Liver (tissue), 3 donors: ENCODE measurements at regions not wholly inside any gene's neighbourhood (a gene's known extent, or its start where the extent isn't known, plus 50 kb on each side); places are given as distances from the start of the nearest gene placed in this dataset.

Experiments
- CTCF ChIP-seq: fragments of 150-350 bp; IDR thresholded peaks from 2 replicates; pipeline ENCODE4 v1.5.1; 2017; ENCODE audit warnings: improper control_type of control experiment, low read depth, low read length; ENCODE audit not compliant: missing input control
- GABPA ChIP-seq, 2 donors: IDR thresholded peaks in 1 of 2; conservative IDR thresholded peaks in 1 of 2; 2 replicates each; pipeline ENCODE4 v1.6.1; 2016; ENCODE audit warnings: antibody characterized with exemption in 2 of 2, mild to moderate bottlenecking in 1 of 2, moderate library complexity in 1 of 2
- MAX ChIP-seq: IDR thresholded peaks from 2 replicates; pipeline ENCODE4 v1.6.1; 2016; ENCODE audit warnings: antibody characterized with exemption
- RAD21 ChIP-seq, 2 donors: IDR thresholded peaks; 2 replicates each; pipeline ENCODE4 v1.6.1; 2016; ENCODE audit warnings: antibody characterized with exemption in 2 of 2, mild to moderate bottlenecking in 2 of 2
- REST ChIP-seq: IDR thresholded peaks from 2 replicates; pipeline ENCODE4 v1.6.1; 2016; ENCODE audit warnings: antibody characterized with exemption, mild to moderate bottlenecking
- YY1 ChIP-seq: IDR thresholded peaks from 2 replicates; pipeline ENCODE4 v1.6.1; 2016; ENCODE audit warnings: antibody characterized with exemption, mild to moderate bottlenecking
- donor health status: healthy.
- donor health status: healthy.

GRCh38 chr16:65984296-65984695 is 382.2 kb upstream of the CDH5 start:
- no peak for TF ChIP-seq CTCF
- TF ChIP-seq YY1, result no peak
- TF ChIP-seq REST, result no peak
- no peak for TF ChIP-seq RAD21 (IDR thresholded peaks at IDR 0.05)
- no peak for TF ChIP-seq MAX
- no peak for TF ChIP-seq GABPA (IDR thresholded peaks at IDR 0.05 in 1 of 2, conservative IDR thresholded peaks at IDR 0.05 in 1 of 2)
